ENCODE measurements at regions not wholly inside any gene's neighbourhood (a gene's known extent, or its start where the extent isn't known, plus 50 kb on each side); places are given as distances from the start of the nearest gene placed in this dataset.

GRCh38 chrX:65253817-65254216, 277.6 kb upstream of the ZC4H2 start:
- TF ChIP-seq CTCF (IDR thresholded peaks at IDR 0.05) (no peak), POLR2AphosphoS5 (IDR thresholded peaks at IDR 0.05) (no peak), POLR2A (IDR thresholded peaks at IDR 0.05) (no peak)
- Histone ChIP-seq H3K4me1 (no peaks in the 10 kb centered on the region), H3K36me3 (no peaks in the 10 kb centered on the region), H3K4me3 (no peak overlapping the region), H3K9me3 (peaks cover 10 to 17% of the 10 kb centered on the region in 2 donors), H3K27ac (no peak overlapping the region), H3K27me3 (peaks cover 0 to 3% of the 10 kb centered on the region in 2 donors)
- intact Hi-C loops (cut with DNase I; ENCODE audit: low total_unique reads): no loop called here
- no peak for DNase-seq (ENCODE audit: low spot score in 2 of 2)

DNA sequence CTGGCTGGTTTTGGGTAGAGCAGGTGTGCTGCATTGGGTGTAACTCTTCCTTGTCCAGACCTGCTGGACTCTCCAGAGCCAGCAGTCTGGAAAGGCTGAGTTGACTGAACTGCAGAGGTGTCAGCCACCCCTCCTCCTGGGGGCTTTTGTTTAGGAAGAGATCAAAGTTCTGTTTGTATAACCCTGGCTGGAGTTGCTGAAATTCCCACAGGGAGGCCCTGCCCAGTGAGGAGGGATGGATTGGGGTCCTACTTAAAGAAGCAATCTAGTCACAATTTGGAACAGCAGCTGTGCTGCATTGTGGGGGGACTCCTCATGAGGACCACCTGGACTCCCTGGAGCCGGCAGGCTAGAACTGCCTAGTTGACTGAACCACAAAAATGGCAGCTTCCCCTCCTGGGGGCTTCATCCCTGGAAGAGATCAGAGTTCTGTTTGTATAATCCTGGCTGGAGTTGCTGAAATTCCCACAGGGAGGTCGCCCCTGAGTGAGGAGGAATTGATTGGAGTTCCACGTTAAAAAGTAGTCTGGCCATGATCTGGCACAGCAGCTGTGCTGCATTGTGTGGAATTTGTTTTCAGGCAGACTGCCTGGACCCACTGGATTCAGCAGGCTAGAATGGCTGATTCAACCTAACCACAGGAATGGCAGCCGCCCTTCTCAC, 264.9 kb upstream of the ZC4H2 start:
- Histone ChIP-seq H3K4me1 (no peaks in the 10 kb centered on the region), H3K4me3 (no peak overlapping the region), H3K9me3 (peaks cover 13 to 43% of the 10 kb centered on the region in 2 donors), H3K36me3 (no peaks in the 10 kb centered on the region), H3K27me3 (no peaks in the 10 kb centered on the region), H3K27ac (no peak overlapping the region)
- intact Hi-C loops (cut with DNase I; ENCODE audit: low total_unique reads): no loop called here
- no peak for DNase-seq (ENCODE audit: low spot score in 2 of 2)
- no peak for TF ChIP-seq POLR2A (IDR thresholded peaks at IDR 0.05)

- Histone ChIP-seq H3K27ac (no peak overlapping the region), H3K4me1 (no peaks in the 10 kb centered on the region), H3K27me3 (peaks cover 0 to 8% of the 10 kb centered on the region in 2 donors), H3K9me3 (peaks cover 0 to 11% of the 10 kb centered on the region in 2 donors), H3K36me3 (no peaks in the 10 kb centered on the region), H3K4me3 (no peak overlapping the region)
- intact Hi-C loops (cut with DNase I; ENCODE audit: low total_unique reads): no loop called here
- TF ChIP-seq POLR2A (IDR thresholded peaks at IDR 0.05) (no peak), POLR2AphosphoS5 (IDR thresholded peaks at IDR 0.05) (no peak), CTCF (IDR thresholded peaks at IDR 0.05) (no peak)
- DNase-seq (ENCODE audit: low spot score in 2 of 2): no peak
Observed at GRCh38 chrX:65203545-65203944, 227.3 kb upstream of the ZC4H2 start.

DNA sequence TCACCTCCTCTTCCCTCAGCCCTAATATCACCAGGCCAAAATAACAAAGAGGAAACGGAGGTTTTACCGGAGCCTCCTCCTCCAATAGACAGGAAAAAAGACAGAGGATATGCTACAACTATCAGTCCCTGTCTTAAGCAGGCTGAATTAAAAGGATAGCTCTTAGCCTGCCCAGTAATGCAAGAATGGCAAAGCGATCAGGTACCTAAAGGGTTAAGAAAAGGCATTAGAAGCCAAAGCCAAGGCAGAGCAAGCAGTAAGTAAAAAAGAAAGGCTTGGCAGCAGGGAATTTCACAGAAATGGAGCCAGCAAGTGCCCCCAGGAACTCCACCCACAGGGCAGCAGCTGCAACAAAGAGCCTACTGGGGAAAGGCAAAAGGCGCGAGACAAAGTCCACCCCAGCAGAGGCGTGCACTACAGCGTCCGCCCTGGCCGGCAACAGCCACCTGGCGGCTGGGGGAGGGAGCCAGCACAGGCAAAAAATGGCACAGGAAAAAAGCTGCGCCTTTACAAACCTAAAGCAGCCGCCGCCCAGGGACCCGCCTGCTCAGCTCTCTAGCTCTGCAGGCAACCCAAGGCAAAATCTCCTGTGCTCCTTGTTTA, 220.6 kb upstream of the ZC4H2 start:
- DNase-seq (ENCODE audit: low spot score in 2 of 2): no peak
- H3K9me3 ChIP-seq: peaks cover 10 to 21% of the 10 kb centered on the region in 2 donors
- no peaks in the 10 kb centered on the region for H3K36me3 ChIP-seq
- H3K4me3 ChIP-seq: no peak overlapping the region
- TF ChIP-seq CTCF (IDR thresholded peaks at IDR 0.05): peak in 1 of 3 donors; percentile 11
- no peak for TF ChIP-seq POLR2AphosphoS5 (IDR thresholded peaks at IDR 0.05)
- H3K27me3 ChIP-seq: no peaks in the 10 kb centered on the region
- no peaks in the 10 kb centered on the region for H3K4me1 ChIP-seq
- intact Hi-C loops (cut with DNase I; ENCODE audit: low total_unique reads): no loop called here
- no peak overlapping the region for H3K27ac ChIP-seq

DNA sequence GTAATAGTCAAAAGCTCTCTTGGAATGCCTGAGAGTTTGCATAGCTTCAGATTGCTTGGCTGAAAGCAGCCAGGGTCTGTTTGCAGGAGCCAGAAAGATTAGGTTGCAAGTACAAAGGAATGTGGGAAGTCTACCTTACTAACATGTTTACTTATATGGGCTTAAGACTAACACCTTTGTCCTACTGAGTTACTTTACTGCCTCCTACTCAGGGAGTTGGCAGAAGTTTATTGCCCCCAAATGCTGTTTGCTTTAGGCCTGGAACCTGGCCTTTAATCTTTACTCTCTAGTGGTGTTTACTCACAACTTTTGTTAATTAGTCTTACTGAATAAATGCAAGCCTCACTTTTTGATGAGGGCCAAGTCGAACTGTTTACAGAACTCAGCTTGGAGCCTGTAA, 219.4 kb upstream of the ZC4H2 start:
- no peak for DNase-seq (ENCODE audit: low spot score in 2 of 2)
- Histone ChIP-seq H3K9me3 (peaks cover 10 to 21% of the 10 kb centered on the region in 2 donors), H3K4me1 (no peaks in the 10 kb centered on the region), H3K27ac (no peak overlapping the region), H3K4me3 (no peak overlapping the region), H3K27me3 (no peaks in the 10 kb centered on the region), H3K36me3 (no peaks in the 10 kb centered on the region)
- TF ChIP-seq POLR2AphosphoS5 (IDR thresholded peaks at IDR 0.05): no peak
- TF ChIP-seq POLR2A (IDR thresholded peaks at IDR 0.05): no peak
- no peak for TF ChIP-seq CTCF (IDR thresholded peaks at IDR 0.05)
- intact Hi-C loops (cut with DNase I; ENCODE audit: low total_unique reads): no loop called here

Measured in breast epithelium (tissue), 4 donors.